Chondrocyte (in vitro differentiated cells): ENCODE measurements at regions not wholly inside any gene's neighbourhood (a gene's known extent, or its start where the extent isn't known, plus 50 kb on each side); places are given as distances from the start of the nearest gene placed in this dataset.

Experiments used
- DNase-seq: peaks from one replicate; pipeline ENCODE4 v3.0.0; 2021; ENCODE audit warnings: mixed read lengths, low spot score
- H3K27ac Mint-ChIP-seq: one replicate; pipeline ENCODE4 v1.8.0; 2021; ENCODE audit warnings: mild to moderate bottlenecking, moderate library complexity, mixed read lengths; ENCODE audit not compliant: unreplicated experiment
- H3K27me3 Mint-ChIP-seq: 2 replicates; pipeline ENCODE4 v1.8.0; 2021; ENCODE audit warnings: low read depth, mixed read lengths
- H3K36me3 Mint-ChIP-seq: 2 replicates; pipeline ENCODE4 v1.8.0; 2021; ENCODE audit warnings: low read depth, mixed read lengths
- H3K4me1 Mint-ChIP-seq: 2 replicates; pipeline ENCODE4 v1.8.0; 2021; ENCODE audit warnings: low read depth, mild to moderate bottlenecking, mixed read lengths
- H3K4me3 Mint-ChIP-seq: one replicate; pipeline ENCODE4 v1.8.0; 2021; ENCODE audit warnings: mild to moderate bottlenecking, moderate library complexity, mixed read lengths; ENCODE audit not compliant: unreplicated experiment
- H3K9me3 Mint-ChIP-seq: 2 replicates; pipeline ENCODE4 v1.8.0; 2021; ENCODE audit warnings: low read depth, mixed read lengths
- CTCF ChIP-seq: fragments of 200-600 bp; sonication (generic); IDR thresholded peaks from 2 replicates; pipeline ENCODE4 v1.5.0; 2021; ENCODE audit warnings: antibody characterized with exemption, mild to moderate bottlenecking, moderate library complexity

- no peak for TF ChIP-seq CTCF
- Mint-ChIP-seq H3K9me3 (no peaks in the 10 kb centered on the region), H3K36me3 (no peaks in the 10 kb centered on the region), H3K27ac (no peak overlapping the region), H3K4me3 (no peak overlapping the region), H3K4me1 (no peaks in the 10 kb centered on the region), H3K27me3 (peaks cover 45% of the 10 kb centered on the region)
- DNase-seq, result no peak
Observed at GRCh38 chr5:15142458-15142857, 270.9 kb upstream of the ANKH start.

GRCh38 chr5:15137414-15137813 is 265.8 kb upstream of the ANKH start:
- no peak for DNase-seq
- peaks cover 3% of the 10 kb centered on the region for H3K4me1 Mint-ChIP-seq
- H3K4me3 Mint-ChIP-seq, result no peak overlapping the region
- peaks cover 36% of the 10 kb centered on the region for H3K27me3 Mint-ChIP-seq
- no peaks in the 10 kb centered on the region for H3K36me3 Mint-ChIP-seq
- no peak for TF ChIP-seq CTCF
- no peak overlapping the region for H3K27ac Mint-ChIP-seq
- H3K9me3 Mint-ChIP-seq, result no peaks in the 10 kb centered on the region

GRCh38 chr5:15135661-15136060 is 264.1 kb upstream of the ANKH start:
- Mint-ChIP-seq H3K4me1 (peaks cover 3% of the 10 kb centered on the region), H3K27ac (no peak overlapping the region), H3K9me3 (peaks cover 8% of the 10 kb centered on the region), H3K27me3 (peaks cover 28% of the 10 kb centered on the region), H3K4me3 (no peak overlapping the region), H3K36me3 (no peaks in the 10 kb centered on the region)
- TF ChIP-seq CTCF, result no peak
- no peak for DNase-seq

- DNase-seq, result no peak
- no peak for TF ChIP-seq CTCF
- Mint-ChIP-seq H3K36me3 (no peaks in the 10 kb centered on the region), H3K9me3 (peaks cover 22% of the 10 kb centered on the region), H3K4me3 (no peak overlapping the region), H3K27ac (no peak overlapping the region), H3K4me1 (peaks cover 3% of the 10 kb centered on the region), H3K27me3 (peaks cover 16% of the 10 kb centered on the region)
Observed at GRCh38 chr5:15133456-15133965, 261.9 kb upstream of the ANKH start.

GRCh38 chr5:15132816-15133405 is 261.3 kb upstream of the ANKH start:
- Mint-ChIP-seq H3K36me3 (no peaks in the 10 kb centered on the region), H3K4me3 (no peak overlapping the region), H3K4me1 (peaks cover 3% of the 10 kb centered on the region), H3K27ac (no peak overlapping the region), H3K9me3 (peaks cover 22% of the 10 kb centered on the region), H3K27me3 (peaks cover 18% of the 10 kb centered on the region)
- DNase-seq, result no peak
- no peak for TF ChIP-seq CTCF
